Neural progenitor cell (in vitro differentiated cells): ENCODE measurements at regions not wholly inside any gene's neighbourhood (a gene's known extent, or its start where the extent isn't known, plus 50 kb on each side); places are given as distances from the start of the nearest gene placed in this dataset.

Source experiments
- DNase-seq: peaks from one replicate; pipeline ENCODE4 v3.0.0-alpha.2; 2016; ENCODE audit warnings: low spot score
- H2AFZ ChIP-seq: fragments of 200-600 bp; sonication (generic); replicated peaks from 2 replicates; pipeline ENCODE4 v1.6.1; 2016; ENCODE audit warnings: antibody characterized with exemption
- H3F3A ChIP-seq: fragments of 200-600 bp; sonication (generic); 2 replicates; pipeline ENCODE4 v1.6.1; 2016; ENCODE audit warnings: antibody characterized with exemption, low read depth
- H3K27ac ChIP-seq: fragments of 200-600 bp; sonication (generic); 2 replicates; pipeline ENCODE4 v1.5.1; 2016; ENCODE audit warnings: mild to moderate bottlenecking
- H3K27me3 ChIP-seq: fragments of 200-600 bp; sonication (generic); 2 replicates; pipeline ENCODE4 v1.6.1; 2016; ENCODE audit warnings: mild to moderate bottlenecking, moderate library complexity
- H3K36me3 ChIP-seq: fragments of 200-600 bp; sonication (generic); 2 replicates; pipeline ENCODE4 v1.5.1; 2016
- H3K4me1 ChIP-seq: fragments of 200-600 bp; sonication (generic); 2 replicates; pipeline ENCODE4 v1.6.1; 2016; ENCODE audit warnings: mixed run types
- H3K4me2 ChIP-seq: fragments of 200-600 bp; sonication (generic); 2 replicates; pipeline ENCODE4 v1.6.1; 2016
- H3K4me3 ChIP-seq: fragments of 200-600 bp; sonication (generic); 2 replicates; pipeline ENCODE4 v1.5.1; 2016
- H3K79me2 ChIP-seq: fragments of 200-600 bp; sonication (generic); 2 replicates; pipeline ENCODE4 v1.6.1; 2016; ENCODE audit warnings: low read depth
- H3K9ac ChIP-seq: fragments of 200-600 bp; sonication (generic); 2 replicates; pipeline ENCODE4 v1.6.1; 2016
- H3K9me3 ChIP-seq: fragments of 200-600 bp; sonication (generic); 2 replicates; pipeline ENCODE4 v1.5.1; 2016; ENCODE audit warnings: low read depth
- H4K20me1 ChIP-seq: fragments of 200-600 bp; sonication (generic); 2 replicates; pipeline ENCODE4 v1.6.1; 2016; ENCODE audit warnings: low read depth
- H3K27ac Mint-ChIP-seq: 3 replicates; pipeline ENCODE4 v1.8.0; 2021; ENCODE audit warnings: mixed read lengths
- H3K27me3 Mint-ChIP-seq: 2 replicates; pipeline ENCODE4 v1.8.0; 2022; ENCODE audit warnings: low read depth, mild to moderate bottlenecking, inconsistent platforms, moderate library complexity, mixed read lengths; ENCODE audit not compliant: insufficient read depth
- H3K36me3 Mint-ChIP-seq: 3 replicates; pipeline ENCODE4 v1.8.0; 2021; ENCODE audit warnings: mixed read lengths
- H3K4me1 Mint-ChIP-seq: 3 replicates; pipeline ENCODE4 v1.8.0; 2021; ENCODE audit warnings: mixed read lengths
- H3K4me3 Mint-ChIP-seq: 3 replicates; pipeline ENCODE4 v1.8.0; 2021; ENCODE audit warnings: mild to moderate bottlenecking, moderate library complexity, mixed read lengths
- H3K9me3 Mint-ChIP-seq: 3 replicates; pipeline ENCODE4 v1.8.0; 2020; ENCODE audit warnings: mixed read lengths
- CTCF ChIP-seq: fragments of 200-600 bp; sonication (generic); IDR thresholded peaks from 2 replicates; pipeline ENCODE4 v1.5.1; 2017; ENCODE audit warnings: antibody characterized with exemption, mild to moderate bottlenecking
- EZH2 ChIP-seq: fragments of 200-600 bp; sonication (generic); IDR thresholded peaks from 2 replicates; pipeline ENCODE4 v1.6.1; 2017; ENCODE audit warnings: antibody characterized with exemption, mild to moderate bottlenecking, moderate library complexity
- EZH2phosphoT487 ChIP-seq: fragments of 200-600 bp; sonication (generic); IDR thresholded peaks from 2 replicates; pipeline ENCODE4 v1.6.1; 2017; ENCODE audit warnings: antibody characterized with exemption

GRCh38 chr7:69465262-69465661 is 133.0 kb upstream of the AUTS2 start:
- H3K36me3 ChIP-seq = no peaks in the 10 kb centered on the region
- H3K79me2 ChIP-seq = no peaks in the 10 kb centered on the region
- H3K27me3 Mint-ChIP-seq = peaks cover 2% of the 10 kb centered on the region
- H3K4me3 Mint-ChIP-seq = no peak overlapping the region
- H3K9me3 ChIP-seq = peaks cover 7% of the 10 kb centered on the region
- peaks cover 4% of the 10 kb centered on the region for H3K36me3 Mint-ChIP-seq
- no peak overlapping the region for H3K27ac Mint-ChIP-seq
- no peak overlapping the region for H3K4me2 ChIP-seq
- no peak overlapping the region for H3K9ac ChIP-seq
- DNase-seq = no peak
- no peak overlapping the region for H3K4me3 ChIP-seq
- H2AFZ ChIP-seq = no peak overlapping the region
- no peaks in the 10 kb centered on the region for H3K4me1 ChIP-seq
- no peak overlapping the region for H3K27ac ChIP-seq
- H3K27me3 ChIP-seq = no peaks in the 10 kb centered on the region
- H3K4me1 Mint-ChIP-seq = no peaks in the 10 kb centered on the region
- H3K9me3 Mint-ChIP-seq = peaks cover 19% of the 10 kb centered on the region
- TF ChIP-seq EZH2 (no peak), EZH2phosphoT487 (no peak), CTCF (no peak)
- no peaks in the 10 kb centered on the region for H3F3A ChIP-seq
- no peaks in the 10 kb centered on the region for H4K20me1 ChIP-seq

- Histone ChIP-seq H3K79me2 (no peaks in the 10 kb centered on the region), H3K4me1 (no peaks in the 10 kb centered on the region), H3K27me3 (no peaks in the 10 kb centered on the region), H3K27ac (no peak overlapping the region), H4K20me1 (no peaks in the 10 kb centered on the region), H3K9ac (no peak overlapping the region), H3K9me3 (peaks cover 7% of the 10 kb centered on the region), H2AFZ (no peak overlapping the region), H3K36me3 (no peaks in the 10 kb centered on the region), H3K4me3 (no peak overlapping the region), H3F3A (no peaks in the 10 kb centered on the region), H3K4me2 (no peak overlapping the region)
- H3K27me3 Mint-ChIP-seq = peaks cover under 1% of the 10 kb centered on the region
- no peak for DNase-seq
- H3K4me1 Mint-ChIP-seq = no peaks in the 10 kb centered on the region
- H3K27ac Mint-ChIP-seq = no peak overlapping the region
- peaks cover 4% of the 10 kb centered on the region for H3K36me3 Mint-ChIP-seq
- H3K9me3 Mint-ChIP-seq = peaks cover 23% of the 10 kb centered on the region
- no peak for TF ChIP-seq EZH2
- no peak overlapping the region for H3K4me3 Mint-ChIP-seq
Measured at GRCh38 chr7:69467826-69468225, 130.4 kb upstream of the AUTS2 start.

GRCh38 chr7:69476416-69476815 is 121.9 kb upstream of the AUTS2 start:
- Histone ChIP-seq H3K9me3 (no peaks in the 10 kb centered on the region), H2AFZ (no peak overlapping the region), H3K36me3 (no peaks in the 10 kb centered on the region), H3K79me2 (no peaks in the 10 kb centered on the region), H3K4me1 (no peaks in the 10 kb centered on the region), H3K27ac (no peak overlapping the region), H3F3A (no peaks in the 10 kb centered on the region), H3K4me3 (no peak overlapping the region), H3K27me3 (no peaks in the 10 kb centered on the region), H4K20me1 (no peaks in the 10 kb centered on the region), H3K4me2 (no peak overlapping the region), H3K9ac (no peak overlapping the region)
- peaks cover 2% of the 10 kb centered on the region for H3K27me3 Mint-ChIP-seq
- TF ChIP-seq CTCF (no peak), EZH2phosphoT487 (no peak), EZH2 (no peak)
- H3K4me1 Mint-ChIP-seq = no peaks in the 10 kb centered on the region
- H3K27ac Mint-ChIP-seq = no peak overlapping the region
- no peak overlapping the region for H3K4me3 Mint-ChIP-seq
- H3K9me3 Mint-ChIP-seq = no peaks in the 10 kb centered on the region
- no peak for DNase-seq
- H3K36me3 Mint-ChIP-seq = no peaks in the 10 kb centered on the region

DNA sequence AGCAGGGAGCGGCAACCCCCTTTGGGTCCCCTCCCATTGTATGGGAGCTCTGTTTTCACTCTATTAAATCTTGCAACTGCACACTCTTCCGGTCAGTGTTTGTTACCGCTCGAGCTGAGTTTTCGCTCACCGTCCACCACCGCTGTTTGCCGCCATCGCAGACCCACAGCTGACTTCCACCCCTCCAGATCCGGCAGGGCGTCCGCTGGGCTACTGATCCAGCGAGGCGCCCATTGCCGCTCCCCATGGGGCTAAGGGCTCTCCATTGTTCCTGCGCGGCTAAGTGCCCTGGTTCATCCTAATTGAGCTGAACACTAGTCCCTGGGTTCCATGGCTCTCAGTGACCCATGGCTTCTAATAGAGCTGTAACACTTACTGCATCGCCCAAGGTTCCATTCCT is 115.6 kb upstream of the AUTS2 start:
- Mint-ChIP-seq H3K36me3 (no peaks in the 10 kb centered on the region), H3K9me3 (peaks cover 4% of the 10 kb centered on the region), H3K4me3 (no peak overlapping the region), H3K4me1 (no peaks in the 10 kb centered on the region), H3K27ac (no peak overlapping the region), H3K27me3 (peaks cover 3% of the 10 kb centered on the region)
- no peak for TF ChIP-seq CTCF
- TF ChIP-seq EZH2 = no peak
- TF ChIP-seq EZH2phosphoT487 = no peak
- Histone ChIP-seq H3K27me3 (no peaks in the 10 kb centered on the region), H3K27ac (no peak overlapping the region), H3K9ac (no peak overlapping the region), H3K79me2 (no peaks in the 10 kb centered on the region), H3K36me3 (no peaks in the 10 kb centered on the region), H4K20me1 (no peaks in the 10 kb centered on the region), H2AFZ (no peak overlapping the region), H3K4me3 (no peak overlapping the region), H3K9me3 (no peaks in the 10 kb centered on the region), H3F3A (no peaks in the 10 kb centered on the region), H3K4me2 (no peak overlapping the region), H3K4me1 (no peaks in the 10 kb centered on the region)
- DNase-seq = no peak
